ENCODE measurements at regions not wholly inside any gene's neighbourhood (a gene's known extent, or its start where the extent isn't known, plus 50 kb on each side); places are given as distances from the start of the nearest gene placed in this dataset.

DNA sequence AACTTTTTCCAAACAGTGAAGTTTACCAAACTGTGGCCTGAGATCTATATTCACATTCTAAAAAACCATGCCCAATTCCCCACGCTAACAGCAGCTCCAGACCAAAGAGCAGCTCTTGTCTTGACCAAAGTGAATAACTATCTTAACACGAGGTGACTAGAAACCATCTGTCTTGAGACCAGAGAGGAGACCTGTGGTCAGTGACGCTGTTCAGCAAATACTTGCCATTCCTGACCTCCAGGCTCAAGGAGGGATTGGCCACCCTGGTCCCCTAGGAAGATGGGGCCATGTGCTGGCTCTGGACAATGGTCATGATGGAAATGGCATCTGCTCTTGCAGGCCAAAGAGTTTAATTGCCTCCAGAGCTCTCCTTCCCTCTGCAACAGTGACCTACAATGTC, 104.4 kb upstream of the CD93 start:
- TF ChIP-seq, protein P1, sequence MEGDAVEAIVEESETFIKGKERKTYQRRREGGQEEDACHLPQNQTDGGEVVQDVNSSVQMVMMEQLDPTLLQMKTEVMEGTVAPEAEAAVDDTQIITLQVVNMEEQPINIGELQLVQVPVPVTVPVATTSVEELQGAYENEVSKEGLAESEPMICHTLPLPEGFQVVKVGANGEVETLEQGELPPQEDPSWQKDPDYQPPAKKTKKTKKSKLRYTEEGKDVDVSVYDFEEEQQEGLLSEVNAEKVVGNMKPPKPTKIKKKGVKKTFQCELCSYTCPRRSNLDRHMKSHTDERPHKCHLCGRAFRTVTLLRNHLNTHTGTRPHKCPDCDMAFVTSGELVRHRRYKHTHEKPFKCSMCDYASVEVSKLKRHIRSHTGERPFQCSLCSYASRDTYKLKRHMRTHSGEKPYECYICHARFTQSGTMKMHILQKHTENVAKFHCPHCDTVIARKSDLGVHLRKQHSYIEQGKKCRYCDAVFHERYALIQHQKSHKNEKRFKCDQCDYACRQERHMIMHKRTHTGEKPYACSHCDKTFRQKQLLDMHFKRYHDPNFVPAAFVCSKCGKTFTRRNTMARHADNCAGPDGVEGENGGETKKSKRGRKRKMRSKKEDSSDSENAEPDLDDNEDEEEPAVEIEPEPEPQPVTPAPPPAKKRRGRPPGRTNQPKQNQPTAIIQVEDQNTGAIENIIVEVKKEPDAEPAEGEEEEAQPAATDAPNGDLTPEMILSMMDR (optimal IDR thresholded peaks at IDR 0.05 in 1 of 3, IDR thresholded peaks at IDR 0.05 in 1 of 3, conservative IDR thresholded peaks at IDR 0.05 in 1 of 3; ENCODE audit: extremely low read depth in 1 of 3, insufficient read depth in 2 of 3, low read length in 3 of 3) = no peak
- TF ChIP-seq EZH2 (IDR thresholded peaks at IDR 0.05; ENCODE audit: low read length) = no peak

Measured in keratinocyte (primary cell).